H9 (cell line): ENCODE measurements at regions not wholly inside any gene's neighbourhood (a gene's known extent, or its start where the extent isn't known, plus 50 kb on each side); places are given as distances from the start of the nearest gene placed in this dataset.

Experiments
- DNase-seq: peaks from one replicate; pipeline ENCODE4 v3.0.0-alpha.2; 2017
- H2AFZ ChIP-seq: one replicate; pipeline ENCODE4 v1.6.1; 2013; ENCODE audit warnings: mild to moderate bottlenecking, low read length, control low read depth, moderate library complexity
- H2AK5ac ChIP-seq: 2 replicates; pipeline ENCODE4 v1.6.1; 2013; ENCODE audit warnings: low read length, control low read depth, mixed read lengths; ENCODE audit not compliant: insufficient read length
- H2BK120ac ChIP-seq: one replicate; pipeline ENCODE4 v1.6.1; 2013; ENCODE audit warnings: low read depth, mild to moderate bottlenecking, low read length, control low read depth, inconsistent platforms; ENCODE audit not compliant: poor library complexity, severe bottlenecking
- H2BK12ac ChIP-seq: 2 replicates; pipeline ENCODE4 v1.6.1; 2013; ENCODE audit warnings: low read length, control low read depth, mixed read lengths, low read depth; ENCODE audit not compliant: insufficient read length
- H2BK15ac ChIP-seq: 2 replicates; pipeline ENCODE4 v1.6.1; 2013; ENCODE audit warnings: low read depth, low read length, control low read depth
- H2BK20ac ChIP-seq: one replicate; pipeline ENCODE4 v1.6.1; 2013; ENCODE audit warnings: low read depth, mild to moderate bottlenecking, low read length, control low read depth, inconsistent platforms; ENCODE audit not compliant: poor library complexity, severe bottlenecking
- H2BK5ac ChIP-seq: 2 replicates; pipeline ENCODE4 v1.6.1; 2013; ENCODE audit warnings: low read length, control low read depth, mixed read lengths; ENCODE audit not compliant: insufficient read length
- H3K14ac ChIP-seq: 2 replicates; pipeline ENCODE4 v1.6.1; 2013; ENCODE audit warnings: low read length, control low read depth; ENCODE audit not compliant: insufficient read depth
- H3K18ac ChIP-seq: 2 replicates; pipeline ENCODE4 v1.6.1; 2013; ENCODE audit warnings: low read depth, mild to moderate bottlenecking, mixed read lengths, low read length, control low read depth; ENCODE audit not compliant: insufficient read length
- H3K23ac ChIP-seq: 2 replicates; pipeline ENCODE4 v1.6.1; 2013; ENCODE audit warnings: low read length, control low read depth, mixed read lengths, low read depth; ENCODE audit not compliant: insufficient read length
- H3K23me2 ChIP-seq: 2 replicates; pipeline ENCODE4 v1.6.1; 2013; ENCODE audit warnings: low read depth, mild to moderate bottlenecking, mixed read lengths, low read length, control low read depth; ENCODE audit not compliant: insufficient read length, poor library complexity, severe bottlenecking
- H3K27ac ChIP-seq: 2 replicates; pipeline ENCODE4 v1.5.1; 2013; ENCODE audit warnings: low read length, control low read depth, mixed read lengths, low read depth; ENCODE audit not compliant: insufficient read length
- H3K27me3 ChIP-seq: 2 replicates; pipeline ENCODE4 v1.6.1; 2013; ENCODE audit warnings: low read length, control low read depth, inconsistent platforms; ENCODE audit not compliant: insufficient read depth
- H3K4ac ChIP-seq: 2 replicates; pipeline ENCODE4 v1.6.1; 2013; ENCODE audit warnings: low read depth, mild to moderate bottlenecking, control low read depth, inconsistent platforms, low read length, moderate library complexity
- H3K4me1 ChIP-seq: 2 replicates; pipeline ENCODE4 v1.6.1; 2013; ENCODE audit warnings: low read length, control low read depth, inconsistent platforms; ENCODE audit not compliant: insufficient read depth
- H3K4me2 ChIP-seq: 2 replicates; pipeline ENCODE4 v1.6.1; 2013; ENCODE audit warnings: low read length, control low read depth, mixed read lengths; ENCODE audit not compliant: insufficient read length, insufficient read depth
- H3K56ac ChIP-seq: 2 replicates; pipeline ENCODE4 v1.6.1; 2013; ENCODE audit warnings: low read depth, mild to moderate bottlenecking, mixed read lengths, low read length, control low read depth; ENCODE audit not compliant: insufficient read length
- H3K79me1 ChIP-seq: 2 replicates; pipeline ENCODE4 v1.6.1; 2013; ENCODE audit warnings: low read depth, mild to moderate bottlenecking, moderate library complexity, low read length, control low read depth, inconsistent platforms; ENCODE audit not compliant: insufficient read depth, poor library complexity, severe bottlenecking
- H3K79me2 ChIP-seq: 2 replicates; pipeline ENCODE4 v1.6.1; 2013; ENCODE audit warnings: low read length, control low read depth, inconsistent platforms; ENCODE audit not compliant: insufficient read depth
- H3K9ac ChIP-seq: 2 replicates; pipeline ENCODE4 v1.6.1; 2013; ENCODE audit warnings: low read length, control low read depth, mixed read lengths; ENCODE audit not compliant: insufficient read length; ENCODE audit errors: extremely low read depth
- H3K9me3 ChIP-seq: one replicate; pipeline ENCODE4 v1.6.1; 2013; ENCODE audit warnings: low read depth, low read length, inconsistent platforms; ENCODE audit not compliant: control insufficient read depth
- H3T11ph ChIP-seq: one replicate; pipeline ENCODE4 v1.6.1; 2013; ENCODE audit warnings: mild to moderate bottlenecking, low read length, control low read depth, inconsistent platforms
- H4K20me1 ChIP-seq: one replicate; pipeline ENCODE4 v1.6.1; 2013; ENCODE audit not compliant: control insufficient read depth, insufficient read length, insufficient read depth
- H4K5ac ChIP-seq: 2 replicates; pipeline ENCODE4 v1.6.1; 2013; ENCODE audit warnings: low read depth, mild to moderate bottlenecking, mixed read lengths, low read length, control low read depth; ENCODE audit not compliant: insufficient read length
- H4K8ac ChIP-seq: replicated peaks from 2 replicates; pipeline ENCODE4 v1.6.1; 2013; ENCODE audit warnings: low read length, control low read depth, mixed read lengths, low read depth; ENCODE audit not compliant: insufficient read length
- H4K91ac ChIP-seq: 2 replicates; pipeline ENCODE4 v1.6.1; 2013; ENCODE audit warnings: low read depth, mild to moderate bottlenecking, moderate library complexity, mixed read lengths, low read length, control low read depth; ENCODE audit not compliant: insufficient read length
- H3K27ac Mint-ChIP-seq, 3 experiments: 2 replicates in 2 of 3; 3 replicates in 1 of 3; pipeline ENCODE4 v1.8.0; 2020 to 2021; ENCODE audit warnings: mixed read lengths in 3 of 3, mild to moderate bottlenecking in 1 of 3, moderate library complexity in 1 of 3
- H3K27me3 Mint-ChIP-seq: 2 replicates; pipeline ENCODE4 v1.8.0; 2021; ENCODE audit warnings: low read depth, mild to moderate bottlenecking, moderate library complexity, mixed read lengths
- H3K36me3 Mint-ChIP-seq, 3 experiments: 2 replicates in 2 of 3; 3 replicates in 1 of 3; pipeline ENCODE4 v1.8.0; 2020 to 2021; ENCODE audit warnings: low read depth in 3 of 3, mixed read lengths in 3 of 3; ENCODE audit not compliant: insufficient read depth in 1 of 3
- H3K4me1 Mint-ChIP-seq, 2 experiments: 2 replicates each; pipeline ENCODE4 v1.8.0; 2020; ENCODE audit warnings: mixed read lengths in 2 of 2
- H3K4me3 Mint-ChIP-seq, 2 experiments: 2 replicates in 1 of 2; 3 replicates in 1 of 2; pipeline ENCODE4 v1.8.0; 2020 to 2021; ENCODE audit warnings: mild to moderate bottlenecking in 2 of 2, mixed read lengths in 2 of 2, moderate library complexity in 1 of 2
- H3K9me3 Mint-ChIP-seq, 2 experiments: 2 replicates in 1 of 2; 3 replicates in 1 of 2; pipeline ENCODE4 v1.8.0; 2020; ENCODE audit warnings: mild to moderate bottlenecking in 2 of 2, mixed read lengths in 2 of 2, moderate library complexity in 1 of 2
- WGBS: extraction: QIAGEN DNeasy Blood & Tissue Kit; methylation state at CpG from one replicate; pipeline ENCODE4 v1.1.7; 2013; ENCODE audit warnings: missing lambda C conversion rate, low lambda C conversion rate, mixed read lengths; ENCODE audit not compliant: insufficient read length; ENCODE audit errors: extremely low coverage; 5-methylcytosine and 5-hydroxymethylcytosine counted together
- TF ChIP-seq, protein P1 (sequence below): fragments of 200-600 bp; sonication (generic); conservative IDR thresholded peaks from 3 replicates; pipeline ENCODE4 v1.8.0; 2021; ENCODE audit warnings: antibody characterized with exemption, mild to moderate bottlenecking

DNA sequence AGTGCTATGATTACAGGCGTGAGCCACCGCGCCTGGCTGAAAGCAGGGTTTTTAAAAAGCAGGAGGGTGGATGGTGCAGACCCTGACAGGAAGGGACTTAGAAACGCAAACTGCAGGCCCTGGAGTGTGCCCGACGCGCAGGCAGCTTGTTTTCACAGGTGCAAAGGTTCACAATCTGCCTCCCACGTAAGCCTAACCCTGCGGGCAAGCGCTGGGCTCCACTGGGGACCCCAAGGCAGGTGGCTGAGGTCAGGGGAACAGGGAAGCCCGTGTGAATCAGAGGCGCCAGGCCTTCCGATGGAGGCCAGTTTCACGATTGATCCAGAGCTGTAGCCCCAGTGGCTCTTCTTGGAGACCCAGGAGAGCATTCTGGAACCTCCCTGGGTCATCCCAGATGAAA is 256.3 kb downstream of the BRD1 start:
- no peak overlapping the region for H2BK120ac ChIP-seq
- no peaks in the 10 kb centered on the region for H3K79me1 ChIP-seq
- H3K18ac ChIP-seq, result no peak overlapping the region
- H3K14ac ChIP-seq, result no peak overlapping the region
- Mint-ChIP-seq H3K9me3 (no peaks in the 10 kb centered on the region), H3K27ac (no peak overlapping the region), H3K4me1 (no peaks in the 10 kb centered on the region), H3K36me3 (no peaks in the 10 kb centered on the region), H3K27me3 (peaks cover 2% of the 10 kb centered on the region), H3K4me3 (no peak overlapping the region)
- H4K20me1 ChIP-seq, result no peaks in the 10 kb centered on the region
- no peak overlapping the region for H2BK15ac ChIP-seq
- no peak overlapping the region for H4K5ac ChIP-seq
- H2BK12ac ChIP-seq, result no peak overlapping the region
- no peak overlapping the region for H2BK5ac ChIP-seq
- H3K23ac ChIP-seq, result no peak overlapping the region
- no peaks in the 10 kb centered on the region for H3K27me3 ChIP-seq
- no peak overlapping the region for H3K27ac ChIP-seq
- no peaks in the 10 kb centered on the region for H3K79me2 ChIP-seq
- no peak overlapping the region for H3T11ph ChIP-seq
- H3K4me2 ChIP-seq, result no peak overlapping the region
- TF ChIP-seq, protein P1, sequence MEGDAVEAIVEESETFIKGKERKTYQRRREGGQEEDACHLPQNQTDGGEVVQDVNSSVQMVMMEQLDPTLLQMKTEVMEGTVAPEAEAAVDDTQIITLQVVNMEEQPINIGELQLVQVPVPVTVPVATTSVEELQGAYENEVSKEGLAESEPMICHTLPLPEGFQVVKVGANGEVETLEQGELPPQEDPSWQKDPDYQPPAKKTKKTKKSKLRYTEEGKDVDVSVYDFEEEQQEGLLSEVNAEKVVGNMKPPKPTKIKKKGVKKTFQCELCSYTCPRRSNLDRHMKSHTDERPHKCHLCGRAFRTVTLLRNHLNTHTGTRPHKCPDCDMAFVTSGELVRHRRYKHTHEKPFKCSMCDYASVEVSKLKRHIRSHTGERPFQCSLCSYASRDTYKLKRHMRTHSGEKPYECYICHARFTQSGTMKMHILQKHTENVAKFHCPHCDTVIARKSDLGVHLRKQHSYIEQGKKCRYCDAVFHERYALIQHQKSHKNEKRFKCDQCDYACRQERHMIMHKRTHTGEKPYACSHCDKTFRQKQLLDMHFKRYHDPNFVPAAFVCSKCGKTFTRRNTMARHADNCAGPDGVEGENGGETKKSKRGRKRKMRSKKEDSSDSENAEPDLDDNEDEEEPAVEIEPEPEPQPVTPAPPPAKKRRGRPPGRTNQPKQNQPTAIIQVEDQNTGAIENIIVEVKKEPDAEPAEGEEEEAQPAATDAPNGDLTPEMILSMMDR, result no peak
- no CpG with 5 or more reads among the region's 14 CpGs for WGBS
- no peak overlapping the region for H3K9ac ChIP-seq
- no peaks in the 10 kb centered on the region for H3K9me3 ChIP-seq
- DNase-seq, result peak; percentile 9
- no peak overlapping the region for H4K8ac ChIP-seq
- H3K4me1 ChIP-seq, result no peaks in the 10 kb centered on the region
- no peak overlapping the region for H3K4ac ChIP-seq
- H2BK20ac ChIP-seq, result no peak overlapping the region
- H4K91ac ChIP-seq, result no peak overlapping the region
- H3K23me2 ChIP-seq, result no peaks in the 10 kb centered on the region
- no peak overlapping the region for H2AFZ ChIP-seq
- H3K56ac ChIP-seq, result no peak overlapping the region
- H2AK5ac ChIP-seq, result no peak overlapping the region
